Right atrium auricular region (tissue), 2 donors: ENCODE measurements at regions not wholly inside any gene's neighbourhood (a gene's known extent, or its start where the extent isn't known, plus 50 kb on each side); places are given as distances from the start of the nearest gene placed in this dataset.

Source experiments
- DNase-seq: peaks from one replicate; pipeline ENCODE4 v3.0.0-alpha.2; 2019; ENCODE audit warnings: low spot score
- H3K27ac ChIP-seq, 2 donors: fragments of 200-600 bp; sonication (generic); 1 replicate in 1 of 2; 2 replicates in 1 of 2; pipeline ENCODE4 v1.5.1; 2016 to 2019
- H3K27me3 ChIP-seq, 2 donors: fragments of 200-600 bp; sonication (generic); one replicate each; pipeline versions ENCODE4 v1.5.1 to v1.6.0; 2017 to 2019
- H3K36me3 ChIP-seq: fragments of 200-600 bp; sonication (generic); one replicate; pipeline ENCODE4 v1.5.1; 2016
- H3K4me1 ChIP-seq, 2 donors: fragments of 200-600 bp; sonication (generic); one replicate each; pipeline versions ENCODE4 v1.5.1 to v1.6.0; 2017 to 2019
- H3K4me3 ChIP-seq, 2 donors: fragments of 200-600 bp; sonication (generic); 1 replicate in 1 of 2; 2 replicates in 1 of 2; pipeline ENCODE4 v1.5.1; 2017 to 2019; ENCODE audit warnings: mild to moderate bottlenecking in 1 of 2, moderate library complexity in 1 of 2
- H3K9me3 ChIP-seq, 2 donors: fragments of 200-600 bp; sonication (generic); one replicate each; pipeline ENCODE4 v1.5.1; 2019
- CTCF ChIP-seq, 2 donors: fragments of 200-600 bp; sonication (generic); IDR thresholded peaks; one replicate each; pipeline ENCODE4 v1.5.1; 2019; ENCODE audit warnings: antibody characterized with exemption in 2 of 2

- Histone ChIP-seq H3K4me1 (no peaks in the 10 kb centered on the region), H3K9me3 (no peaks in the 10 kb centered on the region), H3K27ac (no peak overlapping the region), H3K27me3 (no peaks in the 10 kb centered on the region), H3K4me3 (no peak overlapping the region), H3K36me3 (no peaks in the 10 kb centered on the region)
- no peak for DNase-seq
- TF ChIP-seq CTCF (IDR thresholded peaks at IDR 0.05) = no peak
Observed at GRCh38 chr18:5673616-5674015, 129.8 kb upstream of the EPB41L3 start.

GRCh38 chr18:5669585-5669984 lies 125.8 kb upstream of the EPB41L3 start:
- Histone ChIP-seq H3K4me3 (no peak overlapping the region), H3K4me1 (no peaks in the 10 kb centered on the region), H3K36me3 (no peaks in the 10 kb centered on the region), H3K27me3 (no peaks in the 10 kb centered on the region), H3K9me3 (no peaks in the 10 kb centered on the region), H3K27ac (no peak overlapping the region)
- TF ChIP-seq CTCF (IDR thresholded peaks at IDR 0.05) = no peak
- no peak for DNase-seq

- no peaks in the 10 kb centered on the region for H3K4me1 ChIP-seq
- TF ChIP-seq CTCF (IDR thresholded peaks at IDR 0.05) = no peak
- H3K4me3 ChIP-seq = no peak overlapping the region
- H3K27me3 ChIP-seq = no peaks in the 10 kb centered on the region
- DNase-seq = no peak
- H3K36me3 ChIP-seq = no peaks in the 10 kb centered on the region
- H3K27ac ChIP-seq = no peak overlapping the region
- H3K9me3 ChIP-seq = no peaks in the 10 kb centered on the region
Observed at GRCh38 chr18:5668087-5668715, 124.4 kb upstream of the EPB41L3 start.

GRCh38 chr18:5667356-5667755 lies 123.6 kb upstream of the EPB41L3 start:
- TF ChIP-seq CTCF (IDR thresholded peaks at IDR 0.05) = no peak
- Histone ChIP-seq H3K4me3 (no peak overlapping the region), H3K4me1 (no peaks in the 10 kb centered on the region)

GRCh38 chr18:5662586-5663090 lies 118.8 kb upstream of the EPB41L3 start:
- no peak for DNase-seq
- Histone ChIP-seq H3K27ac (no peak overlapping the region), H3K4me3 (no peak overlapping the region), H3K4me1 (no peaks in the 10 kb centered on the region), H3K36me3 (no peaks in the 10 kb centered on the region), H3K9me3 (no peaks in the 10 kb centered on the region), H3K27me3 (no peaks in the 10 kb centered on the region)
- TF ChIP-seq CTCF (IDR thresholded peaks at IDR 0.05) = no peak

More at GRCh38 chr18:5667356-5667755, 123.6 kb upstream of the EPB41L3 start:
- no peaks in the 10 kb centered on the region for H3K36me3 ChIP-seq
- no peak overlapping the region for H3K27ac ChIP-seq
- DNase-seq = no peak
- no peaks in the 10 kb centered on the region for H3K27me3 ChIP-seq
- H3K9me3 ChIP-seq = no peaks in the 10 kb centered on the region

GRCh38 chr18:5661179-5661578 lies 117.4 kb upstream of the EPB41L3 start:
- DNase-seq = no peak
- Histone ChIP-seq H3K4me3 (no peak overlapping the region), H3K27me3 (no peaks in the 10 kb centered on the region), H3K4me1 (no peaks in the 10 kb centered on the region), H3K27ac (no peak overlapping the region), H3K36me3 (no peaks in the 10 kb centered on the region), H3K9me3 (no peaks in the 10 kb centered on the region)
- TF ChIP-seq CTCF (IDR thresholded peaks at IDR 0.05) = no peak
